Esophagus muscularis mucosa (tissue), 4 donors: ENCODE measurements at regions not wholly inside any gene's neighbourhood (a gene's known extent, or its start where the extent isn't known, plus 50 kb on each side); places are given as distances from the start of the nearest gene placed in this dataset.
"Not testable (repeated sequence)": the region's sequence is repeated elsewhere in the genome, so short reads cannot be mapped to it uniquely, and the experiment has no call there.

Experiments
- DNase-seq: peaks from one replicate; pipeline ENCODE4 v3.0.0-alpha.2; 2017; ENCODE audit errors: extremely low spot score
- H3K27ac ChIP-seq, 4 donors: fragments of 200-600 bp; sonication (generic); replicated peaks in 1 of 4; 1 replicate in 3 of 4; 2 replicates in 1 of 4; pipeline ENCODE4 v1.5.1; 2016 to 2019; ENCODE audit warnings: mild to moderate bottlenecking in 1 of 4
- H3K27me3 ChIP-seq, 4 donors: fragments of 200-600 bp; sonication (generic); one replicate each; pipeline versions ENCODE4 v1.5.1 to v1.6.0; 2016 to 2019
- H3K36me3 ChIP-seq, 4 donors: fragments of 200-600 bp; sonication (generic); one replicate each; pipeline ENCODE4 v1.5.1; 2016 to 2019
- H3K4me1 ChIP-seq, 4 donors: fragments of 200-600 bp; sonication (generic); one replicate each; pipeline ENCODE4 v1.5.1; 2016 to 2019
- H3K4me3 ChIP-seq, 4 donors: fragments of 200-600 bp; sonication (generic); 1 replicate in 2 of 4; 2 replicates in 2 of 4; pipeline ENCODE4 v1.5.1; 2016 to 2019; ENCODE audit warnings: mild to moderate bottlenecking in 4 of 4, moderate library complexity in 1 of 4
- H3K9me3 ChIP-seq, 4 donors: fragments of 200-600 bp; sonication (generic); 1 replicate in 3 of 4; 2 replicates in 1 of 4; pipeline ENCODE4 v1.5.1; 2016 to 2019
- CTCF ChIP-seq, 3 experiments: fragments of 200-600 bp in 2 of 3; fragments of 450-650 bp in 1 of 3; sonication (generic) in 2 of 3; IDR thresholded peaks; one replicate each; pipeline ENCODE4 v1.5.1; 2017 to 2019; ENCODE audit warnings: antibody characterized with exemption in 3 of 3, mild to moderate bottlenecking in 2 of 3, moderate library complexity in 1 of 3
- EP300 ChIP-seq: sonication (generic); formaldehyde crosslinking; IDR thresholded peaks from one replicate; pipeline ENCODE4 v1.6.1; 2017; ENCODE audit warnings: antibody characterized with exemption
- POLR2A ChIP-seq: fragments of 450-650 bp; IDR thresholded peaks from one replicate; pipeline ENCODE4 v1.6.1; 2017; ENCODE audit warnings: antibody characterized with exemption, moderate library complexity, mild to moderate bottlenecking, low read depth
- POLR2AphosphoS5 ChIP-seq, 2 donors: sonication (generic); formaldehyde crosslinking; IDR thresholded peaks; one replicate each; pipeline ENCODE4 v1.6.1; 2017; ENCODE audit warnings: antibody characterized with exemption in 2 of 2
- WGBS: methylation state at CpG from one replicate; pipeline ENCODE4 v1.1.5; 2018; 5-methylcytosine and 5-hydroxymethylcytosine counted together
- intact Hi-C: fragments of 100-400 bp; cut with DNase I; formaldehyde crosslinking; loops from one replicate; pipeline ENCODE4 v1.15.1; 2023

GRCh38 chr7:19957664-19958063 lies 184.2 kb upstream of the TMEM196 start:
- Histone ChIP-seq H3K4me1 (peaks cover 0 to 5% (median 0%) of the 10 kb centered on the region in 4 donors), H3K27me3 (no peaks in the 10 kb centered on the region), H3K36me3 (no peaks in the 10 kb centered on the region), H3K27ac (peak overlapping the region in 2 of 4 donors; percentile 15 to 45), H3K4me3 (no peak overlapping the region), H3K9me3 (no peaks in the 10 kb centered on the region)
- TF ChIP-seq POLR2A (no peak), CTCF (IDR thresholded peaks at IDR 0.05) (no peak)
- intact Hi-C loops = no loop called here
- no peak for DNase-seq
- WGBS = 47% methylated on average over 1 of the region's 1 CpG

GRCh38 chr7:19954166-19954565 lies 180.7 kb upstream of the TMEM196 start:
- H3K27ac ChIP-seq, DNase-seq, intact Hi-C loops, H3K36me3 ChIP-seq, H3K4me3 ChIP-seq, H3K9me3 ChIP-seq, H3K4me1 ChIP-seq, H3K27me3 ChIP-seq: not testable (repeated sequence)
- WGBS = 82% methylated on average over 5 of the region's 7 CpGs

- H3K36me3 ChIP-seq, H3K27me3 ChIP-seq, DNase-seq, H3K4me1 ChIP-seq, H3K9me3 ChIP-seq, H3K4me3 ChIP-seq, H3K27ac ChIP-seq, intact Hi-C loops: not testable (repeated sequence)
- 56% methylated on average over 5 of the region's 5 CpGs for WGBS
These were observed 180.0 kb upstream of the TMEM196 start for GRCh38 chr7:19953411-19953810.

GRCh38 chr7:19948160-19948559 lies 174.7 kb upstream of the TMEM196 start:
- no peak for DNase-seq
- TF ChIP-seq EP300 (no peak), POLR2AphosphoS5 (IDR thresholded peaks at IDR 0.05) (no peak), CTCF (IDR thresholded peaks at IDR 0.05) (no peak), POLR2A (no peak)
- WGBS = 76% methylated on average over 3 of the region's 3 CpGs
- no peak overlapping the region for H3K27ac ChIP-seq
- no peak overlapping the region for H3K4me3 ChIP-seq
- no peaks in the 10 kb centered on the region for H3K36me3 ChIP-seq
- H3K9me3 ChIP-seq = peaks cover 0 to 7% (median 0%) of the 10 kb centered on the region in 4 donors
- H3K27me3 ChIP-seq = no peaks in the 10 kb centered on the region
- intact Hi-C loops = no loop called here
- no peaks in the 10 kb centered on the region for H3K4me1 ChIP-seq

- Histone ChIP-seq H3K27ac (no peak overlapping the region), H3K4me3 (no peak overlapping the region), H3K27me3 (no peaks in the 10 kb centered on the region), H3K4me1 (no peaks in the 10 kb centered on the region), H3K36me3 (no peaks in the 10 kb centered on the region), H3K9me3 (peaks cover 0 to 7% (median 0%) of the 10 kb centered on the region in 4 donors)
- WGBS = 82% methylated on average over 5 of the region's 5 CpGs
- no peak for DNase-seq
- intact Hi-C loops = no loop called here
- TF ChIP-seq CTCF (IDR thresholded peaks at IDR 0.05) (no peak), POLR2A (no peak)
These were observed 171.1 kb upstream of the TMEM196 start for GRCh38 chr7:19944363-19945120.

- H3K36me3 ChIP-seq = no peaks in the 10 kb centered on the region
- DNase-seq = no peak
- H3K27me3 ChIP-seq = no peaks in the 10 kb centered on the region
- intact Hi-C loops = no loop called here
- H3K27ac ChIP-seq = no peak overlapping the region
- no peaks in the 10 kb centered on the region for H3K4me1 ChIP-seq
- peaks cover 0 to 18% (median 12%) of the 10 kb centered on the region in 4 donors for H3K9me3 ChIP-seq
- TF ChIP-seq POLR2AphosphoS5 (IDR thresholded peaks at IDR 0.05) (no peak), POLR2A (no peak), CTCF (IDR thresholded peaks at IDR 0.05) (no peak), EP300 (no peak)
- H3K4me3 ChIP-seq = no peak overlapping the region
These were observed 166.3 kb upstream of the TMEM196 start for GRCh38 chr7:19939746-19940145.
